ENCODE measurements at regions not wholly inside any gene's neighbourhood (a gene's known extent, or its start where the extent isn't known, plus 50 kb on each side); places are given as distances from the start of the nearest gene placed in this dataset.

- ATAC-seq (ENCODE audit: low FRiP score) (no peak), DNase-seq (ENCODE audit: low spot score) (no peak)
- TF ChIP-seq, protein P1, sequence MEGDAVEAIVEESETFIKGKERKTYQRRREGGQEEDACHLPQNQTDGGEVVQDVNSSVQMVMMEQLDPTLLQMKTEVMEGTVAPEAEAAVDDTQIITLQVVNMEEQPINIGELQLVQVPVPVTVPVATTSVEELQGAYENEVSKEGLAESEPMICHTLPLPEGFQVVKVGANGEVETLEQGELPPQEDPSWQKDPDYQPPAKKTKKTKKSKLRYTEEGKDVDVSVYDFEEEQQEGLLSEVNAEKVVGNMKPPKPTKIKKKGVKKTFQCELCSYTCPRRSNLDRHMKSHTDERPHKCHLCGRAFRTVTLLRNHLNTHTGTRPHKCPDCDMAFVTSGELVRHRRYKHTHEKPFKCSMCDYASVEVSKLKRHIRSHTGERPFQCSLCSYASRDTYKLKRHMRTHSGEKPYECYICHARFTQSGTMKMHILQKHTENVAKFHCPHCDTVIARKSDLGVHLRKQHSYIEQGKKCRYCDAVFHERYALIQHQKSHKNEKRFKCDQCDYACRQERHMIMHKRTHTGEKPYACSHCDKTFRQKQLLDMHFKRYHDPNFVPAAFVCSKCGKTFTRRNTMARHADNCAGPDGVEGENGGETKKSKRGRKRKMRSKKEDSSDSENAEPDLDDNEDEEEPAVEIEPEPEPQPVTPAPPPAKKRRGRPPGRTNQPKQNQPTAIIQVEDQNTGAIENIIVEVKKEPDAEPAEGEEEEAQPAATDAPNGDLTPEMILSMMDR (IDR thresholded peaks at IDR 0.05), result no peak
These were observed 779.5 kb downstream of the METTL15 start for GRCh38 chr11:28887681-28888080.

DNA sequence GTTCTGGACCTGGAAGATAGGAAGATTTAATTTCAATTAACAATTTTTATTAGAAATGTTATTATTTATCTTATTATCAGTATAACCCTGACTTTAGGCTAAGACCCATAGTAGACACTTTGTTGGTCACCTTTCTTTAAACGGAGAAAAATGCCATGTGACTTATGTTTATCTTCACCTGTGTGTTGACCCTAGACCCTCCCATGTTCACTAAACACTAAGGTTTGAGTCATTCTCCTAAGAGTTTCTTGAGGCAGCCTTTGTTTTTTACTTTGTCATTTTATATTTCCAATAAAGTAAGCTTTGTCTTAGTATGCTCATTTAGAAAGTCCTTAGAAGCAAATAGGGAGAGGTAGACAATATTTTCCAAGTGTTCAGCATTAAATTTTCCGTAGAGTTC, 771.7 kb downstream of the METTL15 start:
- TF ChIP-seq, protein P1 (IDR thresholded peaks at IDR 0.05), result no peak
- no peak for DNase-seq (ENCODE audit: low spot score)
- ATAC-seq (ENCODE audit: low FRiP score), result no peak

DNA sequence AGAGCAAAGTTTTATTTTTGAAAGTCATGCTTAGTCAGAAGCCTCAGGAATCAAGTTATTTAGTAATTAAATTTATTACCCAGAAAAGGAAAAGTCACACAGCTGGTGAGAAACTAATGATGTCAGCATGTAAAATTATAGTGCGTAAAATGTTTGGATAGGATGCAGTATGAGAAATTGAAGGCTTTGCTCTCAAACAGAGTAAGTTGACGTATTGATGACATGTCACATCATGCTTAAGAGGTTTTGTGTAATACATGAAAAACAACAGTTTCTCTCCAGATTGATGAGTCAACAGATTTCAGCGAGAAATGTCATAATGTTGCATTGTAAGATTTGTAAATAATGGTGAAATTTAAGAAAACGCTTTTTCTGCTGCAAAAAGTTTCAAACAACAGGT, 769.8 kb downstream of the METTL15 start:
- TF ChIP-seq, protein P1 (IDR thresholded peaks at IDR 0.05), result no peak
- no peak for DNase-seq (ENCODE audit: low spot score)
- no peak for ATAC-seq (ENCODE audit: low FRiP score)

DNA sequence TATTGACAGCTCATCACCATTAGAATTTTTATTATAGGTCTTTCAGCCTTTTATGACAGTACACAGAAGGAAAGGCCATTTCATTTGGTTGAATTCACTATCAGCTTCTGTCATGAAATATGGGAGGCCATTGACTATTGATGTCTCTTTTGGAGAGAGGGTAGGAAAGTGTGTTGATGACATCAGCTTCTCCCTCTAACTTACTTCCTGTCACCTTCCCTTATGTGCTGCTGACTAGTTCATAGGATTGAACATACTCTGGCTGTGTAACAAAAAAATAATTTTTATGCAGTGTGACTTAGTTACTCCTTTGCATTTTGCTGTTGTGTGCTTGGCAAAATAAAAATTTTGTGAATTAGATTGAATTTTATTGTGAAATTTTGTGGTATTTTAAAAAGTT, 769.2 kb downstream of the METTL15 start:
- DNase-seq (ENCODE audit: low spot score) (no peak), ATAC-seq (ENCODE audit: low FRiP score) (no peak)
- TF ChIP-seq, protein P1 (IDR thresholded peaks at IDR 0.05), result no peak

DNA sequence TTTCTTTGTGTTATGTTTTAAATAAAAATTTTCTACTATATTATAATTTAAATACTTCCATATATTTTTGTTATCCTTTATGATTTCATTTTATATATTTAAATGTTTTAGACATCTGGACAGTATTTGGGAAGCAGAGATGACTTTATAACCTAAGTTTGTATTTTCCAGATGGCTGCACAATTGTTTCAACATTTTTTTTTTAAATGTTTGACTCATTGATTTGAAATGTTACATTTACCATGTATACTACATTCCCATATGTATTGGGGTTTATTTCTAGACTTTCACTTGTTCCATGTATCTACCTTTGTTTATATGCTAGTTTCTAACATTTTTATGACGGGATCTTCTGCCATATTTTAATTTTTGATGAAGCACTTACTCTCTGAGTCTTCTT, 766.5 kb downstream of the METTL15 start:
- ATAC-seq (ENCODE audit: low FRiP score), result no peak
- TF ChIP-seq, protein P1 (IDR thresholded peaks at IDR 0.05), result no peak
- no peak for DNase-seq (ENCODE audit: low spot score)

DNA sequence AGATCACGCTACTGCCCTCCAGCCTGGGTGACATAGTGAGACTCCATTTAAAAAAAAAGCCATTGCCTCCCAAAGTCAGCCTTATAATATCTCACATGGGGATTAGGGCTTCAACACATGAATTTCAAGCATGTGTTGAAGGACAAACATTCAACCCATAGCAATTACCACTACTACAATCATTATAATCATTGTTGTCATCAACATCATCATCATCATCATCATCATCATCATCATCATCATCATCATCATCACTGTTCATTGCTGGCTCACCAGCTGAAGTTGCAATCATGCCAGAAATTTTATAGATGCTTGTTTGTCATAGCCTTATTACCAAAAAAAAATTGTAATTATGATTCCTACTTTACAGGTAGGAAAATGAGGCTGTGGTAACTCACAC, 762.9 kb downstream of the METTL15 start:
- TF ChIP-seq, protein P1 (IDR thresholded peaks at IDR 0.05), result no peak
- ATAC-seq (ENCODE audit: low FRiP score), result no peak

GRCh38 chr11:28863422-28863821, 755.2 kb downstream of the METTL15 start:
- TF ChIP-seq, protein P1 (IDR thresholded peaks at IDR 0.05), result no peak
- ATAC-seq (ENCODE audit: low FRiP score), result no peak
- DNase-seq (ENCODE audit: low spot score), result no peak

More for the DNA sequence above, 762.9 kb downstream of the METTL15 start:
- no peak for DNase-seq (ENCODE audit: low spot score)

Data from omental fat pad (tissue), 3 donors.